GM21381 (cell line): ENCODE measurements at regions not wholly inside any gene's neighbourhood (a gene's known extent, or its start where the extent isn't known, plus 50 kb on each side); places are given as distances from the start of the nearest gene placed in this dataset.

Experiments used
- ATAC-seq: cut with Tn5 transposase; IDR thresholded peaks from one replicate; pipeline ENCODE4 v1.9.1; 2021; ENCODE audit warnings: mild to moderate bottlenecking, moderate library complexity; ENCODE audit not compliant: unreplicated experiment

GRCh38 chr1:199383793-199384192, 643.7 kb upstream of the NR5A2 start:
- ATAC-seq: no peak

GRCh38 chr1:199394856-199395255, 632.7 kb upstream of the NR5A2 start:
- ATAC-seq: no peak

GRCh38 chr1:199396456-199396855, 631.1 kb upstream of the NR5A2 start:
- no peak for ATAC-seq

- peak; percentile 91 for ATAC-seq
These were observed 627.4 kb upstream of the NR5A2 start for GRCh38 chr1:199399996-199400724.

- no peak for ATAC-seq
These were observed 623.9 kb upstream of the NR5A2 start for GRCh38 chr1:199403531-199404116.

GRCh38 chr1:199404191-199404590, 623.3 kb upstream of the NR5A2 start:
- no peak for ATAC-seq

- ATAC-seq: no peak
These were observed 622.5 kb upstream of the NR5A2 start for GRCh38 chr1:199404976-199405375.

GRCh38 chr1:199405634-199406196, 621.8 kb upstream of the NR5A2 start:
- no peak for ATAC-seq

GRCh38 chr1:199410462-199410861, 617.0 kb upstream of the NR5A2 start:
- ATAC-seq: no peak

GRCh38 chr1:199411506-199411905, 616.0 kb upstream of the NR5A2 start:
- no peak for ATAC-seq

- ATAC-seq: no peak
These were observed 605.3 kb upstream of the NR5A2 start for GRCh38 chr1:199422206-199422605.

GRCh38 chr1:199447906-199448305, 579.6 kb upstream of the NR5A2 start:
- no peak for ATAC-seq

GRCh38 chr1:199448646-199449045, 578.9 kb upstream of the NR5A2 start:
- no peak for ATAC-seq

GRCh38 chr1:199449221-199449620, 578.3 kb upstream of the NR5A2 start:
- no peak for ATAC-seq

GRCh38 chr1:199449681-199450080, 577.8 kb upstream of the NR5A2 start:
- no peak for ATAC-seq

GRCh38 chr1:199452627-199453026, 574.9 kb upstream of the NR5A2 start:
- no peak for ATAC-seq

GRCh38 chr1:199453723-199454122, 573.8 kb upstream of the NR5A2 start:
- ATAC-seq: no peak

- ATAC-seq: no peak
These were observed 566.6 kb upstream of the NR5A2 start for GRCh38 chr1:199460933-199461332.

GRCh38 chr1:199463521-199464127, 563.9 kb upstream of the NR5A2 start:
- ATAC-seq: no peak

GRCh38 chr1:199466961-199467360, 560.5 kb upstream of the NR5A2 start:
- no peak for ATAC-seq

- no peak for ATAC-seq
These were observed 555.5 kb upstream of the NR5A2 start for GRCh38 chr1:199472018-199472417.

- no peak for ATAC-seq
These were observed 554.5 kb upstream of the NR5A2 start for GRCh38 chr1:199472978-199473377.
